ENCODE measurements at regions not wholly inside any gene's neighbourhood (a gene's known extent, or its start where the extent isn't known, plus 50 kb on each side); places are given as distances from the start of the nearest gene placed in this dataset.

DNA sequence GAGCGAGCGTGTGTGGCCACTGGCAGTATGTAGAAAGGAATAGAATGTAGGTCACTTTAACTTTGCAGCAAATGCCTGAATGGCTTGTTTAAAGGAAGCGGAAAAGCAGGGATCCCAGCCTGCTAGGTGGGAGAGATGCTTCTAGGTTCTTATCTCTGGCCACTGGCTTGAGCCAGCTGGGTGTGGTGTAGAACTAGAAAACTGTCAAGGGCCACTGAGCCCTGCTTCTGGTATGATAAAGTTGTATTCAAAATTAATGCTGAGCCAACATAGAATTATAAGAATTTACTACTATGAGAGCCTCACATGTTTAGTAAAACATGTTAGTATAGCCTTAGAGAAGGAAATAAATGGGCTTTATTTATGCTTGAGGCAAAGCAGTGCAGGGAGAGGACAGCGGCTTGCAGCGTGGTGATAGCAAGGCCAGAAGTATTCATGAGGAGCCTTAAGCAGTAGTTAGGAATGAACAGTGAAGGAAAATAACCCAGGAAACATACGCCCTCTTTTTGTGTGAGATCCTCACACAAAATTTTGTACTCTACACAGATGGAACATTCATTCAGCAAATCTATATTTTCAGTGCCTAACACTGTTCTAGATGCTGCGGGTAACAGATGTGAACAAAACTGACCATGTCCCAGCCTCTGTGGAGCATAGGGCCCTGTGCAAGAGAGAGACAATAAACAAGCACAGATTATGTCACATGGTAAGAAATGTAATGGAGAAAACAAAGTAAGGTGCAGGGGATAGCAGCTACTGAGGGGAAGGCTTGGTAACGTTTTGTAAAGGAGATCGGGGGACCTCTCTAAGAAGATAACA is 863.2 kb downstream of the DIAPH3 start:
- TF ChIP-seq POLR2AphosphoS5 (IDR thresholded peaks at IDR 0.05; ENCODE audit: low read depth, low read length): no peak
- TF ChIP-seq TAF1 (IDR thresholded peaks at IDR 0.05; ENCODE audit: borderline replicate concordance, insufficient read depth, low read length): no peak
